Endothelial cell of umbilical vein (primary cell): ENCODE measurements at regions not wholly inside any gene's neighbourhood (a gene's known extent, or its start where the extent isn't known, plus 50 kb on each side); places are given as distances from the start of the nearest gene placed in this dataset.

Experiments used
- BruUV-seq: library from RNA; stranded (reverse); fragments of 400-500 nt; replicated peaks from 2 replicates; lab custom pipeline; 2021; lab: Mats Ljungman, UMichigan
- CTCF ChIA-PET: fragments of 300-600, 350-600 bp; sonication (Branson Sonifier 250); formaldehyde crosslinking; loops from one replicate; lab custom pipeline; 2021; ENCODE audit warnings: antibody characterized with exemption, inconsistent platforms; lab: Charles Lee
- POLR2A ChIA-PET: fragments of 300-600, 350-600 bp; sonication (Branson Sonifier 250); formaldehyde crosslinking; loops from one replicate; lab custom pipeline; 2021; ENCODE audit warnings: antibody characterized with exemption, inconsistent platforms; lab: Charles Lee
- DNase-seq: peaks from one replicate; pipeline ENCODE4 v3.0.0-alpha.2; 2011; ENCODE audit warnings: low read depth, low spot score
- FAIRE-seq: peaks from 2 replicates; lab custom pipeline; 2011; peaks lifted over from hg19 to GRCh38; lab: Jason Lieb, UNC
- H2AFZ ChIP-seq: 2 replicates; pipeline ENCODE4 v1.6.0; 2012; ENCODE audit warnings: low read depth, low read length, control low read depth, inconsistent platforms
- H3K27ac ChIP-seq: 2 replicates; pipeline ENCODE4 v1.5.1; 2011; ENCODE audit warnings: low read depth, mild to moderate bottlenecking, control low read depth, low read length, moderate library complexity; ENCODE audit not compliant: insufficient read depth
- H3K27me3 ChIP-seq, 2 experiments: 2 replicates each; pipeline versions ENCODE4 v1.6.0 to v1.6.1; 2011; ENCODE audit warnings: low read length in 2 of 2, mixed read lengths in 1 of 2; ENCODE audit not compliant: control insufficient read depth in 2 of 2, insufficient read depth in 2 of 2
- H3K36me3 ChIP-seq, 2 experiments: 2 replicates in 1 of 2; 3 replicates in 1 of 2; pipeline ENCODE4 v1.5.1; 2011; ENCODE audit warnings: low read length in 2 of 2, mild to moderate bottlenecking in 1 of 2, moderate library complexity in 1 of 2; ENCODE audit not compliant: control insufficient read depth in 2 of 2, insufficient read depth in 2 of 2; ENCODE audit errors: extremely low read depth in 1 of 2
- H3K4me1 ChIP-seq: 3 replicates; pipeline ENCODE4 v1.5.1; 2011; ENCODE audit warnings: mild to moderate bottlenecking, low read length; ENCODE audit not compliant: control insufficient read depth, insufficient read depth; ENCODE audit errors: extremely low read depth
- H3K4me2 ChIP-seq: 2 replicates; pipeline ENCODE4 v1.6.1; 2011; ENCODE audit warnings: low read length, control low read depth, mixed read lengths; ENCODE audit not compliant: insufficient read depth
- H3K4me3 ChIP-seq, 3 experiments: fragments of 200-600 bp in 1 of 3; sonication (generic), shearing (Covaris generic) in 1 of 3; replicated peaks in 1 of 3; 2 replicates each; pipeline ENCODE4 v1.5.1; 2011 to 2016; ENCODE audit warnings: control low read depth in 3 of 3, low read length in 3 of 3, mild to moderate bottlenecking in 2 of 3, inconsistent platforms in 1 of 3, low read depth in 1 of 3, moderate library complexity in 1 of 3; ENCODE audit not compliant: insufficient read depth in 1 of 3
- H3K79me2 ChIP-seq: 2 replicates; pipeline ENCODE4 v1.6.0; 2012; ENCODE audit warnings: low read length, inconsistent platforms; ENCODE audit not compliant: control insufficient read depth, insufficient read depth
- H3K9ac ChIP-seq: replicated peaks from 2 replicates; pipeline ENCODE3; 2011; ENCODE audit warnings: low read length, control low read depth; ENCODE audit not compliant: insufficient read depth; ENCODE audit errors: extremely low read depth
- H3K9me1 ChIP-seq: replicated peaks from 3 replicates; pipeline ENCODE4 v1.6.0; 2011; ENCODE audit warnings: mild to moderate bottlenecking, low read length; ENCODE audit not compliant: control insufficient read depth, insufficient read depth; ENCODE audit errors: extremely low read depth
- H3K9me3 ChIP-seq: replicated peaks from 2 replicates; pipeline ENCODE4 v1.5.1; 2012; ENCODE audit warnings: low read length, inconsistent platforms; ENCODE audit not compliant: control insufficient read depth, insufficient read depth
- H4K20me1 ChIP-seq: replicated peaks from 2 replicates; pipeline ENCODE3; 2011; ENCODE audit warnings: mild to moderate bottlenecking, low read length; ENCODE audit not compliant: control insufficient read depth, insufficient read depth; ENCODE audit errors: extremely low read depth
- CTCF ChIP-seq, 2 donors: IDR thresholded peaks; 1 replicate in 1 of 2; 2 replicates in 1 of 2; pipeline ENCODE4 v1.5.1; 2011; ENCODE audit warnings: low read length in 2 of 2, mild to moderate bottlenecking in 2 of 2, moderate library complexity in 2 of 2, control low read depth in 1 of 2, inconsistent platforms in 1 of 2, low read depth in 1 of 2; ENCODE audit not compliant: insufficient read depth in 1 of 2; ENCODE audit errors: extremely low read depth in 1 of 2
- EZH2 ChIP-seq: IDR thresholded peaks from 2 replicates; pipeline ENCODE4 v1.6.1; 2012; ENCODE audit warnings: borderline replicate concordance, low read depth, mild to moderate bottlenecking, moderate library complexity, low read length, inconsistent platforms; ENCODE audit not compliant: severe bottlenecking
- FOS ChIP-seq: IDR thresholded peaks from 2 replicates; pipeline ENCODE4 v1.6.1; 2011; ENCODE audit warnings: mild to moderate bottlenecking, low read length, moderate library complexity, borderline replicate concordance; ENCODE audit not compliant: insufficient read depth
- GATA2 ChIP-seq: IDR thresholded peaks from 2 replicates; pipeline ENCODE4 v1.7.0; 2011; ENCODE audit warnings: low read depth, mild to moderate bottlenecking, moderate library complexity, mixed read lengths, low read length; ENCODE audit not compliant: insufficient read length, insufficient read depth
- JUN ChIP-seq: IDR thresholded peaks from 2 replicates; pipeline ENCODE4 v1.6.1; 2011; ENCODE audit warnings: borderline replicate concordance, low read depth; ENCODE audit not compliant: insufficient read length, insufficient read depth
- MAX ChIP-seq: IDR thresholded peaks from 2 replicates; pipeline ENCODE4 v1.6.1; 2011; ENCODE audit not compliant: insufficient read depth, insufficient read length
- MYC ChIP-seq: IDR thresholded peaks from one replicate; pipeline ENCODE4 v1.6.1; 2011; ENCODE audit warnings: mild to moderate bottlenecking, low read depth, low read length
- POLR2A ChIP-seq: IDR thresholded peaks from 2 replicates; pipeline ENCODE4 v1.6.1; 2012; ENCODE audit warnings: low read depth, mild to moderate bottlenecking, control low read depth, low read length
- POLR2AphosphoS5 ChIP-seq: IDR thresholded peaks from 2 replicates; pipeline ENCODE4 v1.6.1; 2012; ENCODE audit warnings: low read depth, mild to moderate bottlenecking, control low read depth, low read length, moderate library complexity; ENCODE audit not compliant: insufficient read depth
- dilution Hi-C: fragments of 300-500 bp; cut with MboI; formaldehyde crosslinking; loops from one replicate; pipeline ENCODE4 v1.15.0; 2019; ENCODE audit warnings: low sequenced_read_pairs; ENCODE audit not compliant: extremely low pct_ligation_motif_present
- intact Hi-C: fragments of 100-400 bp; cut with micrococcal nuclease; formaldehyde crosslinking; loops from one replicate; pipeline ENCODE4 v1.10.0; 2022

- BruUV-seq, result no TSS peak
- intact Hi-C loops (no loop called here), dilution Hi-C loops (no loop called here)
- Histone ChIP-seq H3K79me2 (no peaks in the 10 kb centered on the region), H3K4me3 (no peak overlapping the region), H3K27me3 (no peaks in the 10 kb centered on the region), H3K9me1 (no peaks in the 10 kb centered on the region), H3K4me2 (no peak overlapping the region), H3K27ac (peak overlapping the region; percentile 28), H3K9me3 (no peaks in the 10 kb centered on the region), H4K20me1 (no peaks in the 10 kb centered on the region), H3K36me3 (no peaks in the 10 kb centered on the region), H2AFZ (peak overlapping the region; percentile 34), H3K9ac (no peak overlapping the region), H3K4me1 (peaks cover 26% of the 10 kb centered on the region)
- ChIA-PET CTCF (interaction anchor here (1.4 kb wide), 1 partner anchor 23 kb away, joined by 4 read pairs; no protein-coding TSS in a partner anchor), POLR2A (no interaction called here)
- FAIRE-seq (no peak), DNase-seq (no peak)
- TF ChIP-seq JUN (no peak), MAX (no peak), MYC (no peak), EZH2 (no peak), CTCF (IDR thresholded peaks at IDR 0.05; ENCODE audit: extremely low read depth in 1 of 2, insufficient read depth in 1 of 2, low read depth in 1 of 2, low read length in 2 of 2) (no peak), GATA2 (no peak), POLR2AphosphoS5 (no peak), FOS (no peak), POLR2A (no peak)
These were observed 196.3 kb upstream of the FOXD3 start for GRCh38 chr1:63126104-63126503.
